AML-193 (cell line): ENCODE measurements at regions not wholly inside any gene's neighbourhood (a gene's known extent, or its start where the extent isn't known, plus 50 kb on each side); places are given as distances from the start of the nearest gene placed in this dataset.
A peak's percentile ranks its signal among the peaks of the same experiment; 100 is the strongest.
"Not testable (repeated sequence)": the region's sequence is repeated elsewhere in the genome, so short reads cannot be mapped to it uniquely, and the experiment has no call there.

Experiments
- DNase-seq, 2 experiments: peaks; one replicate each; lab custom pipeline; 2025; lab: John Stamatoyannopoulos, UW

GRCh38 chr13:21913010-21913409 lies 242.1 kb downstream of the FGF9 start:
- peak in 1 of 2 experiments; percentile 2 for DNase-seq

DNA sequence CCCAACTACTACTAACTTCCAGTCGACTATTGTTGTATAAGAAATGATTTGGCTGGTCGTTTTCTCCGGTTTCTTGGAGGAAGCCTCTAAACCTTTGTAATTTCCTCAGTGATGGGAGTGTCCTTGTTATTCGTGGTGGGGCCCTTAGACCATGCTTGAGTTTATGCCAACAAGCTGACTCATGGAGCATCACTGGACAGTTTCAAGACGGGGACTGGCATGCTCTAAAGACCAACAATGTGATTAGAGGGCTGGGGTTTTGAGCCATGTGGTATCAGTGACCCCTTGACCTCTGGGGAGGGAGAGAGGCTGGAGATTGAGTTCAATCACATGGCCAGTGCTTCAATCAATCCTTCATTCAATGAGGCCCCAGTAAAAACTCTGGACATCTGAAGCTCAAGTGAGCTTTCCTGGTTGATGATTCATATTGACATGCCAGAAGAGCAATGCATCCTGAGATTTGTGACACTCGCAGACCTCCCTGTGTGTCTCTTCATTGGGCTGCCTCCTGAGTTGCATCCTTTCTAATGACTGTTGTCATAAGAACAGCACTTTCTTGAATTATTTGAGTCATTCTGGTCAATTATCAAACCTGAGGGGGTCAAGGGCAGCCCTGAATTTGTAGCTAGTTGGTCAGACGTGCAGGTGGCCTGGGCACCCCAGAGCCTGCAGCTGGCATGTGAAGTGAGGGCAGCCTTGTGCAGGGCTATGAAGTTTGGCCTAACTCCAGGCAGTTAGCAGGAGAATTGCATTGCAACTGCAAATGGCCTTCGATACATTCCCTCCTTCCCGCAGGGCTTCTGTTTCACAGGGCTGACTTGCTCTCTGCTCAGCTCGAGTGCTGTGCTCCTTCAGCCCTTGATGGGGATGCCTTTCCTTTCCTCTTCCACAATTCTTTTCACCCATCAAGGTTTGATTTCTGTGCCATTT lies 246.5 kb downstream of the FGF9 start:
- no peak for DNase-seq

DNA sequence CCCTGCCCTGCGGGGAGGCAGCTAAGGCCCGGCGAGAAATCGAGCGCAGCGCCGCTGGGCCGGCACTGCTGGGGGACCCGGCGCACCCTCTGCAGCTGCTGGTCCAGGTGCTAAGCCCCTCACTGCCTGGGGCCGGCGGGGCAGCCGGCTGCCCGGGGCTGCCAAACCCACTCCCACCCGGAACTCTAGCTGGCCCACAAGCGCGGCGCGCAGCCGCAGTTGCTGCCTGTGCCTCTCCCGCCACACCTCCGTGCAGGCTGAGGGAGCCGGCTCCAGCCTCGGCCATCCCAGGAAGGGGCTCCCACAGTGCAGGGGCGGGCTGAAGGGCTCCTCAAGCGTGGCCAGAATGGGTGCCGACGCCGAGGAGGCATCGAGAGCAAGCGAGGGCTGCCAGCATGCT lies 249.9 kb downstream of the FGF9 start:
- DNase-seq: not testable (repeated sequence)

DNA sequence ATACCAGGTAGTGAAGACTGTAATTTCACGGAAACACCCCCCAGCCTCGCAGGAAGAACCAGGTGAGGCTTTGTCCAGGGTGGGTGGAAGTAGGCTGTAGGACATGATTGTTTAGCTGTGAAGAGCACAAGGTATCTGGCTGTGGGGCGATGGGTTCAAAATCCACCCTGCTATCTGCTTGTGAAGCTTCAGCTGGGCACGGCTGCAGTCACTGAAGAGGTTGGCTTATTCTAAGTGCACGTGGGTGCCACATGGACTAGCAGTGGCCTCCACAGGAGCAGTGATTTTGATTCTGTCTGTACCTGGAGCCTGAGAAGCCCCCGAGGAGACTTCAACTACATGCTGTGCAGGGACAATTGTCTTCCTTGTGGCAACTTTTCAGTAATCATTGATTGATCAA lies 254.1 kb downstream of the FGF9 start:
- no peak for DNase-seq

- no peak for DNase-seq
Observed at GRCh38 chr13:21925720-21926119, 254.8 kb downstream of the FGF9 start.

DNA sequence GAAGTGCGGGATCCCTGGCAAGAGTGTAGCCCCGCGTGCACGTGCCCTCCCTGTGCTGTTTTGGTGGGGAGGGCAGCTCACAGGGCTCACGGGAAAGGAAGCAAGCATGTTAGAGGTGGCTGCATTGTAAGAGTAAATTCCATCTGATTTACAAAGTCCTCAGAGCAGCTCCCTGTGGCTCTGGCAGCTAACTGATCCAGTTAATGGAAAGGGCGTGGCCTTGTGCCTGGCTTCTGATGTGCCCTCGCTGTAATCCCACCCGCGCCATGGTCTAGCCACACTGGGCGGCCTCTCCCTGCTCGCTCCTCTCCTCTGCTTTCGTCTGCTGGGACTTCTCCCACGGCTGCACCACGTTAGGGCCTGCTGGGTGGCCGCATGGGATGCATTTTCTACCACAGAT lies 258.5 kb downstream of the FGF9 start:
- DNase-seq: no peak

- DNase-seq: no peak
Observed at GRCh38 chr13:21930536-21930935, 259.7 kb downstream of the FGF9 start.

DNA sequence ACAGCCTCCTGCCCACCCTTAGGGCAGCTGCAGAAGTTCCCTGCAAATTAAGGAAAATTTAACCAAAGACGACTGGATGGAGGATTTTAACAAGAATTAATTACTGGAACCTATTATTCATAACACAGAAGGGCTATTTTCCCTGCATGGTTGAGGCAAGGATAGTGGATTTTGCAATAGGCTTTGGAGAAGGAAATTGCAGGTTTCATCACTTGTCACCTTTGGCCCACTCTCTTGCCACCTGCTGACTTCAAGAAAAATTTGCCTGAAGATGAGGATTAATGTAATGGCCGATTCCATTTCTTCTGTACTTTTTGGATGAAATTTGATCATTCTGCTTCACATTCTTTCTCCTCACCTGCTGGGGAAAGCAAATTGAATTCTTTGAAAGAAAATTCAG lies 261.7 kb downstream of the FGF9 start:
- DNase-seq: no peak

- no peak for DNase-seq
Observed at GRCh38 chr13:21932996-21933395, 262.1 kb downstream of the FGF9 start.

DNA sequence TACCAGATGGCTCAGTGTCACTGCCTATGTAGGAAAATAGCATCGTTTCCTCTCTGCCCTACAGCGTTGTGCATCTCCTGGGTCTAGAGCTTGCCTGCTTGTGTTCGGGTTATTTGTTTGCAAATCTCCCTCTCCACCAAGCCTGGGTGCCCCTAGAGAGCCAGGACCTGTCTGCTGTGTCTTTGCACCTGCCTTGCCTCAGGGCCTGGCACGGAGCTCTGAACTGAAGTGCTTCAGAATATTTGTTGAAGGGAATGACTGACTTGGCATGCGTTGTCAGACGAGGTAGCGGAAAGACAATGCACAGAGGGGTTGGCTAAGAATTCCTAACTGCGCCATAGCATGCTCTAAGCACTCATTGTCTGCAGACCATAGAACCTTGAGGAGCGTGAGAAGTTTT lies 263.4 kb downstream of the FGF9 start:
- DNase-seq: no peak

DNA sequence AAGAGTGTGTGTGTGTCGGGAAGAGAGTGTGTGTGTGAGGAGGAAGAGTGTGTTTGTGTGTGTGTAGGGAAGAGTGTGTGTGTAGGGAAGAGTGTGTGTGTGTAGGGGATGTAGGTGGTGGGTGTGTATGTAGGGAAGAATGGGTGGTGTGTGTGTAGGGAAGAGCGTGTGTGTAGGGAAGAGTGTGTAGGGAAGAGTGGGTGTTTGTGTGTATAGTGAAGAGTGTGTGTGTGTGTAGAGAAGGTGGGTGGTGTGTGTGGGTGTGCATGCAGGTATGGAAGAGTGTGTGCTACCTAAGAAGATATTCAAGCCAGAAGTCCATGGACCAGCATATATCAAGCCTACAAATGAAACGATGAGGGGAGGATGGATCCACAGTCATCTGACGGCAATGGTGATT lies 265.8 kb downstream of the FGF9 start:
- DNase-seq: no peak

DNA sequence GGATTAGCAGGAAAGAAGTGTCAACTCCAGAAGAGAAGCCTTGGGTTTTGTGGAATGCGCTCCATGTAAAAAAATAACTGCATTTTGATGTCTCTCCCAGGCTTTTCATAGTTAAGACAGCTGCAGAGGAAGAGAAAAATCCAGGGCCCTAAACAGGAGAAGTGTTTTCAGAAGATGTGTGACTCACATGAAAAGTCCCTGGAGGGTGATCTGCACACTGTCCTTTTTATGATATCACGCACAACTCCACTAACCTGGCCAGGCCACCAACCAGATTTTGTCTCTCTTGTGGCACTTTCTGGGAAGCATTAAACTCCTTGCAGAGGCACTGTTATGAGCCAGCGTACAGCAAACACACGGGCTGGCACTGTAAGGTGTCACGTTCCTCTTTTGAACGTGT lies 267.3 kb downstream of the FGF9 start:
- DNase-seq: no peak

DNA sequence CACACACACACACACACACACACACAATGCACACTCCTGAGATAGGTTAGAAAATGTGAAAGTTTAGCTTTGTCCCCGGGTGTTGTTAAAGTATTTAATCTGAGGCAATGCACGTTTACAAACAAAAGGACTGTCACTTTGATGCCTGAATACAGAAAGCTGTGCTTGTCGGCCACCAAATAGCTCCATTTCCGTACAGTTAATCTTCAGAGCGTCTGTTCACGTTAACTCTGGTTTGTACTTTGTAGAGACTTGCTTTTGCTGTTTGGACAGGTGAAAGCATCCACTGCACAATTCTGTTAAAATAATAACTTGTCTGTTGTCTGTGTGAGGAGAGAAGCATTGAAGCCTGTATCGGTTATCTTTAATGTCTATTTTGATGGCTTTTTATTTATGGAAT lies 267.8 kb downstream of the FGF9 start:
- no peak for DNase-seq

- no peak for DNase-seq
Observed at GRCh38 chr13:21942061-21942460, 271.2 kb downstream of the FGF9 start.

DNA sequence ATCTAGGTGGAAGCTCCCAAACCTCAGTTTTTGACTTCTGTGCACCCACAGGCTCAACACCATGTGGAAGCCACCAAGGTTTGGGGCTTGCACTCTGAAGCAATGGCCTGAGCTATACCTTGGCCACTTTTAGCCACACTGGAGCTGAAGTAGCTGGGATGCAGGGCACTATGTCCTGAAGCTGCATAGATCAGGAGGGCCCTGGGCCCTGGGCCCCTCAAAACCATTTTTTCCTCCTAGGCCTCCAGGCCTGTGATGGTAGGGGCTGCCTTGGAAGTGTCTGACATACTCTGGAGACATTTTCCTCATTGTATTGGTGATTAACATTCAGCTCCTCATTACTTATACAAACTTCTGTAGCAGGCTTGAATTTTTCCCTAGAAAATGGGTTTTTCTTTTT lies 273.7 kb downstream of the FGF9 start:
- DNase-seq: no peak

- DNase-seq: no peak
Observed at GRCh38 chr13:21945195-21945594, 274.3 kb downstream of the FGF9 start.

GRCh38 chr13:21946964-21947363 lies 276.1 kb downstream of the FGF9 start:
- DNase-seq: no peak

DNA sequence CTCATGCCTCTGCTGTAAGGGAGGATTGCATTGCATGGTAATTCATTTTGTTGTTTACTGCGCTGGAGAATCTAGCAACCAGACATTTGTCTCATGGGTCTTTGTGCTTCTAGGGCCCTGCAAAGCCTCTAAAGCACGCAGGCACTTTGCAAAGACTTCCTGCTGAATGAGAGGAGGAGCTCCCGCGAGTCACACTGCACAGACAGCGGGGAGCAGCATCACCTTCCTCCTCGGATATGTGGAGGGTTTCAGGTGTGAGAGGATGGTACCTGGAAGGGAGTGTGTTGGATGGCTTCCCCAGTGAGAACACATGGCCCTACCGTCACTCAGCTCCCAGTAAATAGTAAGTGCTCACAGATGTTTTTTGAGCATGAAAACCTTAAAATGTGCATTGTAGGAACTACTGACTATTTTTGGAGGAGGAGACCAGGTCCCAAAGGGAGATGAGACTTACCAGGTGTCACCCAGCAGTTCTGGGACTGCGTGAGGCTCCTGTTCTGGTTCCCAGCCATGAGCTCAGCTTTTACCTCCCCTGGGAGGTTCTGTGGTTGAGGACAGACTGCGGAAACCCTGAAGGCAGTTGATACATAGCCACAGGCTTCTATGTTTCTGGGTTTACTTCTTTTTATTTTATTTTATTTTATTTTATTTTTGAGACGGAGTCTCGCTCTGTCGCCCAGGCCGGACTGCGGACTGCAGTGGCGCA lies 278.0 kb downstream of the FGF9 start:
- DNase-seq: no peak

DNA sequence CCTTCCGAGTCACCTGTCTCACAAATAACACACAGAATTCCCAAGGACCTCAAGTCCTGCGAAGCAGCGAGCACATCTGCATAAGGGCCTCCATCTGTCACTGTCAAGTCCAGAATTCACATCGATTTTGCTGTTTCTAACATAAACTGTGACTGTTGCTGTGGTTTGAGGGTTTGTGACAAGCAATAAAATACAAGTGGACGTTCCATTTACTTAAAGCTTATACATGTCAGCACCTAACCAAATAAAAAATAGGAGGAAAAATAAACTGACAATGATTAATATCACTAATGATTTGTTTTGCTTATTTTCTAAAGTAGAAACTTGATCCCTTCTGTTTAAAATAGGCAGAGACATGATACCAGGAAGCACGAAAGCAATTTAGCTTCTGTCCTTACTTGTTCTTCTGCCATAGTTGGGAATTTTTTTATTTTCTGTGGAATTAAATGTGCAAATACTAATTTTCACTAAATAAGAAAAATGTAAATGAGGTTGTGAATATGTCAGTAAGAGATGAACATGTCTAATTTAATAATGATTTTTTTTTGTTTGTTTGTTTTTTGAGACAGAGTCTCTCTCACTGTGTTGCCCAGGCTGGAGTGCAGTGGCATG lies 279.1 kb downstream of the FGF9 start:
- DNase-seq: no peak

GRCh38 chr13:21956666-21957065 lies 285.8 kb downstream of the FGF9 start:
- no peak for DNase-seq

DNA sequence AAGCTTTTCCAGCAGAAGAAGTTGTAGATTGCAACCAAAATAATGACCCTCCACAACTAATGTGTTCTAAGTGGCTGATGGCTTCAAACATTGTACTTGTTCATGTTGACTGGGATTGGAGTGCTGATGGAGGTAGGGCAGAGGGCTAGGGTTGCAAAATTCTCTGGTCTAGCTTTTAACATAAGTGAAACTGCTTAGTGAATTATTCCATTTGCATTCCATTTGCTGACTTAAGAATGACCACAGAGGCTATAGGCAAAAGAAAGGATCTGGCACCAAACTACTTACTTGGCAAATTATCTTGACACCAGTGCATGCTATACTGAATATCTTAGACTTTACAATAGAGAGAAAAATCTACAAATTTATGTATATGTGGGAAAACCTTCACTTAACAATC lies 287.0 kb downstream of the FGF9 start:
- DNase-seq: no peak

DNA sequence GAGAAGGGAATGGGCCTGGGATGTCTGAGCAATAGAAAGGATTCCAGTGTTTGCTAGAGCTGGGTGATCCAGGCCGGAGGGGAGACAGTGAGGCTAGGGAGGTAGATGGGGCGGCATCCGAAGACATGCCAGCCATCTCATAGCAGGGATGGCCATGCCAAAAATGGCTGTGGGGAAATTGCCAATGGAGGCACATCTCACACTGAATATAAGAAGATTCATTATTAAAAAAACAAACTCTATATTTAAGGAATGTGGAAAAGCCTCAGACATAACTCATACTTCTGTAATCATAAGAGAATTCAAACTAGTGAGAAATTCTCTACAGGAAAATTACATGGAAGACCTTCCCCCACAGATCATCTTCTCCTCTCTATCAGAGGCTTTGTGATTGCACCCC lies 289.2 kb downstream of the FGF9 start:
- no peak for DNase-seq

- no peak for DNase-seq
Observed at GRCh38 chr13:21964686-21965085, 293.8 kb downstream of the FGF9 start.
